ENCODE measurements at regions not wholly inside any gene's neighbourhood (a gene's known extent, or its start where the extent isn't known, plus 50 kb on each side); places are given as distances from the start of the nearest gene placed in this dataset.

DNA sequence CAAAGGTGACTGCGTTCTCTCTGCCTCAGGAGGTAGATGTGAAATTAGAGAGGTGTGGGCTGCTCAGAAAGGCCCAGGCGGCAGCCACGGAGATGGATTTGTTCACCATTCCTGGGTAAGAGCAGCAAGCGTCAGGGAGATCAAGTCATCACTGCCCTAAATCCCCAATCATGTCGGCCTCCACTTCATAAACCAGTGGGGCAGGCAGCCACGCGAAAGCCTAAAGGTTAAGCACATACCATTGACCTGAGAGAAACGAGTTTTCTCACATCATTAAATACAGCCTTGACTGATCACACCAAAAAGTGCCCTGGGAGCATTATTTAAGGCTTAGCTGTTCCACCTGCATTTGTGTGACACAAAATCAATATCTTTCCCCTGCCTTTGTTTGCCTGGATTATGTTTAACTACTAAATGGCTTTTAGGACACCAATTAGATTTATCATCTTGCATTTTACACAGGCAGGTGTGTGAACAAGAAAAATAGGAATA, 50.7 kb upstream of the FOXB1 start:
- no peak for DNase-seq (ENCODE audit: low spot score)

DNA sequence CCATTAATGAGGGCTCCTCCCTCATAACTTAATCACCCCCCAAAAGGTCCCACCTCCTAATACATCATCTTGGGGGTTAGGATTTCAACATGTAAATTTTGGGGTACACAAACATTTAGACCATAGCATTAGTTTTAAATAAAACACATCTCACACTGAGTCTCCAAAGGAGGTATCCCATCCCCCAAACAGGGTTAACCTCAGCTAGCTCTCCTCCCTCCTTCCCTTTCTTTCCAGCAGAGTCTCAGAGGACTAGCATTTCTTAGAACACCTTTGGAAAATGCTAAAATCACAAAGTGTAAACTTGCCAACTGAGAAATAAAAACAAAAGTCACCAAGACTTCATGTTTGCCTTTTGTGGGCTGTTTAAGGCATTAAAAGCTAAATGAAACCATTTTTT, 51.2 kb upstream of the FOXB1 start:
- DNase-seq (ENCODE audit: low spot score), result no peak

DNA sequence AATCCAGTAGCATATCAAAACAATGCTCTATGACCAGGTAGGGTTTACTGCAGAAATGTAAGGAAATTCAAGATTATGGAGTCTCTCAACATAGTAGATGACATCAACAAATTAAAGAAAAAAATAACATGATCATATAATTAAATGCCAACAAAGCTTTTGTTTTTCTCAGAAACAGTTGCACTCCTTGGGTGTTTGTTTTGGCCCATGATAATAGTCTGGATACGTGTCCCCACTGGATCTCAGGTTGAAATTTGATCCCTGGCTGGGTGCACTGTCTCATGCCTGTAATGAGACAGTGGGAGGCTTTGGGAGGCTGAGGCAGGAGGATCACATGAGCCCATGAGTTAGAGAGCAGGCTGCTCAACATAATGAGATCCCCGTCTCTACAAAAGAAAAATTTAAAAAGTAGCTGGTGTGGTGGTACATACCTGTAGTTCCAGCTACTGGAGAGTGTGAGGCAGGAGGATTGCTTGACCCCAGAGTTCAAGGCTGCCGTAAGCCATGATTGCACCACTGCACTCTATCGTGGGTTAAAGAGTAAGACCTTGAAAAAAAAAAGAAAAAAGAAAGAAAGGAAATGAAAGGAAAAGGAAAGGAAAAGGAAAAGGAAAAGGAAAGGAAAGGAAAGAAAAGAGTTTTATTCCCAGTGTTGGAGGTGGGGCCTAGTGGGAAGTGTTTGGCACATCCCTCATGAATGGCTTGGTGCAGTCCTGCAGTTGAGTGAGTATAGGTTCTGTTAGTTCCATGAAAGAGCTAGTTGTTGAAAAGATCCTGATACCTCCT, 53.3 kb upstream of the FOXB1 start:
- DNase-seq (ENCODE audit: low spot score), result no peak

DNA sequence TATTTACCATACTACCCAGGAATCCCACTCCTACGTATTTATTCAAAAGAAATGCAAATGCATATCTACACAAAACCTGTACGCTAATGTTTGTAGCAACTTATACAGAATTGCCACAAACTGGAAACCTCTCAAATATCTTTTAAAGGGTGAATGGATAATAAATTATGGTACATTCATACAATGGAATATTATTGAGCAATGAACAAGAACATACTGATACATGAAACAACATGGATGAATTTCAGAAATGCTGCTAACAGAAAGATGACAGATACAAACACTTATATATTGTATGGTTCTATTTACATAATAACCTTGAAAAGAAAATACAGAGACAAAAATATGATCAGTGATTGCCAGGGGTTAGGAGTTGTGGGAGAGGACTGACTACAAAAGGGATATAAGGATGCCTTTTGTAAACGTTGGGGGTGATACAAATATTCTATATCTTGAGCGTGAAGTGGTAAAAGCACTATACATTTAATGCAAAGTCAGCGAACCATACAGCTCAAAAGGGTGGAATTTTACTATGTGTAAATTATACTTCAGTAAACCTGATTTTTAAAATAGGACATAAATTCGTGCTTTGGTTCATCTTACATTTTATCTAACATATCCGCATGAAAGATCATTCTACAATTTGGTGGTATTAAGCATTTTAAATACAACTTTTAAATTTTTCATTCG, 55.0 kb upstream of the FOXB1 start:
- no peak for DNase-seq (ENCODE audit: low spot score)

DNA sequence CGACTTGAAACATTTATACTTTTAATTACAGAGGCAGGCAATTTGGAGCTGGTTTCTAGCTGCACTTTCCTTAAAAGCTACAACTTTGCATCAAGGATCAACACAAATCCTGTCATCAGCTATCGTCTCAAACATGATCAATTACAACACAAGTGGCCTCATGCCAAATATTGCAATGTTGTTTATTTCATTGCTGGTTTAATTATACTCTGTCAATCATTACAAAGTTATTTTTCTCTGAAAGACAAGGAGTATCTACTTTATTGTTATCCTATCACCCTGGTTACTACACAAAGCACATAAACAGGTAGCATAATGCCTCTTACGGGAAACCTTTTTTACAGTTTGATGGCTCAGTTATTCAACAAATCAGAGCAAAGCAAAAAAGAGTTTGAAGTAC, 58.0 kb upstream of the FOXB1 start:
- DNase-seq (ENCODE audit: low spot score), result no peak

DNA sequence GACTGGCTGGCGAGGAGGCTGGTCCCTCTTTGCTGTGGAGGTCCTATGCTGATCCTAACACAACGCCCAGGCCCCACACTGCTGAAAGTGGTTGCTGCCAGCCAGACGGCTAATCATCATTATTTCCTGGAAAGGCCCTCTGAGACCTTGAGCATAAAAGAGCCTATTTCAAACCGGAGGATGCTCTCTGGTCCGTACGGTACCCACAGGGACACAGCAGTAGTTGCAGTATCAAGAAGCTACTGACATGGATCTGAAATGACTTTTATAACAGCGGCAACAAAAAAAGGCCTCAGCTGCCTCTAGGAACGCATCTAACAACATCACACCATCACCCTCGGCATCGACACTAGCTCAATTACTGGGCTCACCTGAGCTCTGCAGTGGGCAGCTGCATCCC, 59.1 kb upstream of the FOXB1 start:
- DNase-seq (ENCODE audit: low spot score), result no peak

DNA sequence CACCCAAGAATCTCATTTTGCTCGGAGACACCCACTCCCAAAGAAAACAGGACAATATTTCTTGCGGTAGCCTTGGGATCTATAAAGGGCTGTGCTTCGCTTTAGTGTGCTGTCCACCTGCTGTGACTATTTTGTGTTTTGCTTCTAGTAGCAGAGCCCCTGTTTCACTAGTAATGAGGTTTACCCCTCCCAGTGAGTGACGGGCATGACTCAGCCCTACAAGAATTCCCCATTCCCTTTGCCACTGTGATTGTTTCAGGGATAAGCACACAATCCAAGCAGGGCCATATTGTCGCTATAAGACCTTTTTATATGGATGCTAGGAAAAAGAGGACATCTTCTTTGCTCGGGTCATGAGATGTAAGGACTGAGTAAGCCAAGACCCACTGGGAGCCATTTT, 62.5 kb upstream of the FOXB1 start:
- DNase-seq (ENCODE audit: low spot score), result no peak

DNA sequence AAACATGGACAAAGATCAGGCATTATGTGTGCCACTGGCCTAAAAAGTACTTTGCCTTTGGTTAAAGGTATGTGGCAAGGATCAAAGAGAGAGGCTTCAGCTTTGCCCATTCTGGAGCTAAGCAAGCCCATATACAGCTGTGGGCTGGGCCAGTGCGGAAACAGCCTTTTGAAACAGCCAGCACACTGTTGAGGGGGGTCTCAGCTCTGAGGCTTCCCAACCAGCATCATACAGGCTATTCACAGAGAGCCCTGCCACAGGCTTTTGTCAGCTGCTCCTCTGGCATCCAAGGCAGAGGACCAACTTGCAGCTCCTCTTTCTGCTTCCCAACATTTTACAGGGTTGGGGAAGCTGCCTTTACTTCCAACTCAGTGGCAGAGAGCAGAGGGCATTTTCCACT, 63.2 kb upstream of the FOXB1 start:
- no peak for DNase-seq (ENCODE audit: low spot score)

DNA sequence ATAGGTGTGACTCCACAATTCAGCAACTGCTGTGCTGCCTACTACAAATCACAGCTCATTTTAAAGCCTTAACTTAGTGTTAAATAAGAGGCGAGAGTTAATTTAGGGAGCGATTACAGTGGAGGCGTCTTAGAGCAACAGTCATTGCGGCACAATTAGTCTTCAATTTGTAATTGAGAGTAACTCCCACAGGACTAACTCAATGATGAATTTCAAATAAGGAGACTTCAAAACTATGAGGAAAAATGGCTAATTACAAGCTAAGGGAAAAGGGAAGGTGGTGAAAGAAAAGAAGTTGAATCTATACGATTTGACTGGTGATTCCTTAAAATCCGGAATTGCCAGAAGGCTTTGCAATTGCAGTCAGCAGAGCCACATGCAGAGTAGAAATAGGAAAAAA, 63.7 kb upstream of the FOXB1 start:
- DNase-seq (ENCODE audit: low spot score), result no peak

DNA sequence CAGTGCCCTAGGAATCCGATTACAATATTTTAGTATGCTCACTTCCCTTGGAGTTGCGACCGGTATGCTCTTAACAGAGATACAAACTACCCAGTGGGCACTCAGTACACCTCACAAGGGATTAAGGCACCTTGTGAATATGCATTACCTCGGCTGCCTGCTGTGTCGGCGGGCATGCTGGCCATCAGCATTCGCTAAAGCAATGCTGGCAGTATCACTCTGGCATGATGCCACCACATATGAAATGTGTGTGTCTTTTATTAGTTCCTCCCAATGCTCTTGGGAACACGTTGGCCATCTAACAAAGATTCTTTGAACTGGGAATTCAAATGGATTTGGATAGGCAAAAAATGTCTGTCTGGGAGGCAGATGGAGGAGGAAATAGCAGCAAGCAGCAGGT, 67.4 kb upstream of the FOXB1 start:
- no peak for DNase-seq (ENCODE audit: low spot score)

DNA sequence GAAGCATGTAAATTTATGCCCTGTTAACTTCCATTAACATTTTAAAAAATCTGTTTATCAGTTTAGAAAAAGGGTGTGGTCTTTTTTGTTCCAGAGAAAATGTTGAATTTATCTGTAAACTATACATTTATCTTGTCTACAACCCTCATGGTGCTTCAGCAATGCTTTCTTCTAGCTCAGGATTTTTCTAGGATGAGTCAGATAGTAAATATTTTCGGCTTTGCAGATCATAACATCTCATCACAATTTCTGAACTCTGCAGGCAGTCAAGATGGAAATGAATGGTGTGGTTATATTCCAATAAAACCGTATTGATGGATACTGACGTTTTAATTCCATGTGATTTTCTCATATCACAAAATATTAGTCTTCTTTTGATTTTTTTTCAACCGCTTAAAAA, 70.5 kb upstream of the FOXB1 start:
- no peak for DNase-seq (ENCODE audit: low spot score)

DNA sequence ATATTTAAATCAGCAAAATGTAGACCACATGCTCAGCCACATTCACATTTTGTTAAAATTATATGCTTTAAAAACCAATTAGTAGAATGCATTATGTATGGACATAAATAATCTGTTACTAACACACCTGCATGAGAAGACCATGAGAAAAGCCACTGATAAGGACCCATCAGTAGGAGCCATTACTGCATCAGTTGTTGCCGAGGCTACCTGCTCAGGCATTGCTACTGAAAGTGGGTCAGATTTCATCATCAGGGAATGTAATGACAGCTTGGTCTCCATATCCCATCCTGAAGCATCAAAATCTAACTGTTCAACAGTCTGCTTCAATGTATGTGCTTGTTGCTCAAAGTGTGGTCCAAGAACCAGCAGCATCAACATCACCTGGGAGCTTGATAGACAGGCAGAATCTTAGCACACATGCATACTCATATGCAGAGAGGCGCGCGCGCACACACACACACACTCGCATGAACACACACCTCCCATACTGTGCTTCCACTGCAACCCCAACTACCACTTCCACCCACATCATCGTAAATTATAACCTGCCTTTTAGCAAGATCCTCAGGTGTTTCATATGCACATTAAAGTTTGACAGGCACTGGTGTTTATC, 72.4 kb upstream of the FOXB1 start:
- no peak for DNase-seq (ENCODE audit: low spot score)

DNA sequence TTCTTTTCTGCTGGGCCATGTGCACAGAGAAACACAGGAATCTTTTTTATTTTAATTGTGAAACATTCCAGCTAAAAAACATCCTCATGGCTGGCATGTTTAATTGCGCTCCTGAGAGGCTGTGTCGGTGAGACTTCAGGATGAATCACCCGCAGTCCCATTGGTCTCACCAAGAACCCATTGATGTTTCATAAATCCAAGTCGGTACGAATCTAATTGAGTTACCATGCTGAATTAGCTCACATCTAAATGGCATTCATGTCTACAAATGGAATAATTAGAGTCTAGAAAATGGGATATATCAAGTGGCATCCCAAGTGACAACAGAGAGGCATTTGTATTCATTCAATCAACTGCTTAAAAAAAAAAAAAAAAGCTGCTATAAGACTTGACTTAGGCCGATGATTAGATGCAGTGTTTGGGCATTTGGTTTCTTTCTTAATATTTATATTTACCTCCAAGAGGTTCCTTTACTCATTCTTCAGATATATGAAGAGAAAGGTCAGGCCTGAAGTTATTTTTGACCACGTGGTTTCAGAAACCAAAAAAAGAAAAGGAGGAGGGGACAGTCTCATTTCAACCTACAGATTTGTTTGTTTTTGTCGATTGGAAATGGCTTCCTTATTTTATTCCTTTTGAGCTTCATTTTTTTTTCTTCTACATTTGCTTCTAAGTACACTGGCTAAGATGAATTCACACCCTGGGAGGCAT, 79.1 kb upstream of the FOXB1 start:
- no peak for DNase-seq (ENCODE audit: low spot score)

DNA sequence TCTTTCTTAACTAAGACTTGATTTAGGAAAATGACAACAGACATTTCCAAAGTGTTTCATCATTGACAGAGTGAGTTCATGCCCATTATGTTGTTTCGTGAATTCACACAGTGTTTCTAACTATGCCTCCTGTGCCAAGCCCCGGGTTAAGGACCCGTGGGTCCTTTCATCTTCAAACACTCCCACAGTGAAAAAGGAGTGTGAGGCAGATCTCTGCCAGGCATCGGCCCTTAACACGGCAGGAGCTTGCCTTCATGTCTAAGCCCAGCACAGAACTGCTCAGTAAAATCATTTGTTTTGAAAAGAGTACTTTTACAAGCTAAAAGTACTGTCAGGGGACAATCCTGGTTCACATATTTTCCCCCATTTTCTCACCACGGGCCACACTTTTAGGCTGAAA, 80.0 kb upstream of the FOXB1 start:
- DNase-seq (ENCODE audit: low spot score), result no peak

DNA sequence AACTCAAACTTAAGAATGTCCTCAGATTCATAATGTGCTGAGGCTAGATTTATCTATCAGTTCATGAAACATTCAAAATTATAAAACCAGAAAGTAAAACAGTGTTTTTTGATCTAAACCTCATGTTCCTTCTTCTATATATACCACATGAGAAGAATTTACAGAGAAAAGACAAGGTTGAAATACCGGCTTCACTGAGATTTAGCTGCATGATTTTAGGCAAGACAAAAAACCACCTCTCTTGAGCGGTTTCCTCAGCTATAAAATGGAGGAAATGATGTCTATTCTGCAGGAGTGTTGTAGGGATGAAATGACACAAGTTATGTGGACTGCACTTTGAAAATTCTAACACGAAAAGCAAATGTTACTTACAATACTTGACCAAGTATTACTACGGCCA, 80.6 kb upstream of the FOXB1 start:
- no peak for DNase-seq (ENCODE audit: low spot score)

DNA sequence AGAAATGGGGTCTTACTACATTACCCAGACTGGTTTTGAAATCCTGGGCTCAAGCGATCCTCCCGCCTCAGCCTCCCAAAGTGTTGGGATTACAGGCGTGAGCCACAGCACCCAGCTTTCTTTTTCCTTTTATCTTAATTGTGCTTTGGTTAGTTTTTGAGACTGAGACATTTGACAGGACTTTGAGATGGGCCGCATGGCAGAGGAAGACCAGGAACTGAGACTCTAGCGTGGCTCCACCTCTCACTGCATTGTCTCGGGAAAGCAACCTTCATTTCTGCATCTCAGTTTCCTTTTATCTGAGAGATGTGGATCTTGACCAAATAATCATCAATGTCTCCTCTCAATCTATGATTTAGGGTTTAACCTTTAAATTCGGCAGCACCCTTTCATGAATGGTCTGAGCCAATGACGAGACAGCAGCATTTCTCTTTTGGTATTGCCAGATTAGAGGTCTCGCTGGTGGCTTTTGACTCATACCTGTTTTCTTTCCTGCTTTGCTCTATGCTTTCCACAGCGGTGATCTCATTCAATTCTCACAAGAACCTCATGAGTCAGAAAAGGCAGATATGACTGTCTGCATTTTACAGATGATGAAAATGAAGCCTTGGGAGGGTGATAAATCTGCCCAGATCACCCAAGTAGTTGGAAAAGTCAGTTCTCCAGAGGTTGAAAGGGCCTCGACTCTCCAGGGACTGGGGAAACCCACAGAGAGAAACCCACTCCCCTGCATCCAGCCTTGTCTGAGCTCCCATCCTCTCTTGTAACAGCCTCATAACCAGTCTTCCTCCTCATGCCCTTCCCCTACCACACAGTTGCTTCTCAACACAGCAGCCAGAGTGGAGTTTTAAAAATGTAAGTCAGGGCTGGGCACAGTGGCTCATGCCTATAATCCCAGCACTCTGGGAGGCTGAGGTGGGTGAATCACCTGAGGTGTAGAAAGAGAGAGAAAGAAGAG, 84.8 kb upstream of the FOXB1 start:
- no peak for DNase-seq (ENCODE audit: low spot score)

DNA sequence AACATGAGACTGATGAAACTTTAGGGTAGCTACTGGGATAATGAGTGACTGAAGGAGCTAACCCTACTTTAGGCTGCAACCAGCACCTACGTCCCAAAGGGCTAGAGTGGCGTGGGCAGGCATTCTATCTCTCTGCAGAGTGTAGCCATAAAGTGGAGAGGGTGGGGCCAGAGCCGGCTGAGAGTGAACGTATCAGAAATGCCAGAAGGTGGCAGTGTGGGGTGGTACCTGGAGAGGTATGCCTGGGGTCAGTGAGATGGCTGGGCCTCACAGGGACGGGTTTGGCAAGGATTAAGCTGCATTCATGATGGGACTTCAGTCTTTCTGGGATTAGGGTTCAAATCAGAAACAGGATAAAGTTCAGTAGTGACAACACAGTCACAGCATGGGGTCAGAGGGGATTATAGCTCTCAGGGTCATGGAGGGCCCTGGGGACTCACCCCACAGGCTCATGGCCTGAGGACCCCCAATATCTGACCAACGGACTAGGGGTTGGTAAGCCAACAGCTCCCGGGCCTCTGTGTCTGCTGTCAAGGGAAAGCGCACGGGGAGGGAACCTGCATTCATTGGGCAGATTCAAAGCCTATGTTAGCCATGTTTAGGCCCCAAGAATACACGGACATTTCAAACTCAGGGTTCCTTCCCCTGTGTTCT, 86.5 kb upstream of the FOXB1 start:
- DNase-seq (ENCODE audit: low spot score), result peak; percentile 26

DNA sequence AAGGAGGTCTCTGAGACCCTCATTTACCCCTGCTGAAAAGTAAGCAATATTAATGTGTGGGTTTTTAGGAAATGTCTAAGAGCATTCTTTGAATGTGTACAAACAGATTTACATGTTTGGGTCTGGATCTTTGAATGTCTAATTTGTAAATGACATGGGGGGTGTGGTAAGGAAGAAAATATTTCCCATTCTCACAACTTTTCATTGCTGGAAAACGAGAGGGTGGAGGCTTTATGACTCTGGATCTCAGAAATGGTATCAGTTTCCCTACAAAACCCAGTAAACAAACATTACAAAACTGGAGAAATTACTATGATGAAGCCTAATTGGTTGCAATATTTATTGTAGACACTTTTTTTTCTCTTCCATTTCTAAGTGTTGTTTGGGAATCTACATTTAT, 98.1 kb upstream of the FOXB1 start:
- no peak for DNase-seq (ENCODE audit: low spot score)

DNA sequence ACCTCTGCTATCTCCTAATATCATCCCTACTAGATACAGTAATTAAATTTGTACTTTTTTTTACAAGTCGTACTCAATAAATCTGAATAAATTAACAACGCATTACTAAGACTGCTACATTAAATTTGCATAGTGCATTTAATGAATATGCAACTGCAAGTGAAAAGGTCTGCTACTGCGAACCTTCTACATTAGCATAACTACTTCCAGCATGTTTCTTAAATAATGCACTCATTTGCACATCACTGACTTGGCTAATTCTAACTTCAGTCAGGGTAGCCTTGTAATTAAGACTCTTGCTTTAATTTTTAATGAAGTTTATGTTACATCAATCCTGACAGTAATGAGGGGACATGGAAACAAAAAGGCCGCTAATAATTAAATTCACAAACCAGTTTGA, 98.9 kb upstream of the FOXB1 start:
- no peak for DNase-seq (ENCODE audit: low spot score)

DNA sequence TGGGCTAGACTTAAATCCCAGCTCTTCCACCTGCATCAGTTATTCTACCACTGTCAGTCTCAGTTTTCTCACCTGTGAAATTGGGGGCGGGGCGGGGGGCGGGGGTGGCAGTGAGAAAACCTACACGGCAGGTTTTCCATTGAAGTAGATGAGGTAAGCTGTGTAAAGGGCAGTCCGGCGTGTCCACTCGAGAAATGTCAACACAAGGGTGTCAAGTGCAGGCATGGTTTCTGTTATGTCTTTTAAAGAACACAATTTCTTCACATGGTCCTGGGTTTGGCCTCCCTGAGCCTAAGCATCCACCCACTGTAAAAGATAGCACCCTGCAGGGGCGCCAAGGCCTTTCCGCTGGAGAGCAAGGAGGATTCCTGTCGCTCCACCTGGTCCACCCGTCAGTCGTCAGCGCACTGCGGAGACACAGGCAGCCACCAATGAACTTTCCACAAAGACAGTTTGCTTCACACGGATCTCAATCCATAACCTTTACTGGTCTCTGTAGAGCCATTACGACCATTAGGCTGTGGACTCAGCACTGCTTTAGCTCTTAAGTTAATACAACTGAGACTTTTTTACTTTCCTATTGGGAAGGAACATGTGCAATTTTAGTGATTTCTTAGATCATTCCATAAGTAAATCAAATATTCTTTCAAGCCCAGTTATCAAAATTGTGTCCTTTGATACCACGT, 99.5 kb upstream of the FOXB1 start:
- no peak for DNase-seq (ENCODE audit: low spot score)

Measured in cerebellar cortex (tissue), 1 donor.